NOMO-1 treated with DMSO at 0.1 percent for 48 hours (cell line): ENCODE measurements at regions not wholly inside any gene's neighbourhood (a gene's known extent, or its start where the extent isn't known, plus 50 kb on each side); places are given as distances from the start of the nearest gene placed in this dataset.

ENCODE experiments used
- DNase-seq: peaks from one replicate; lab custom pipeline; 2025; ENCODE audit not compliant: unreplicated experiment; lab: John Stamatoyannopoulos, UW

- DNase-seq = no peak
Measured at GRCh38 chr14:31943861-31944255, 133.2 kb upstream of the ARHGAP5 start.

GRCh38 chr14:31944256-31945073, 132.6 kb upstream of the ARHGAP5 start:
- no peak for DNase-seq

DNA sequence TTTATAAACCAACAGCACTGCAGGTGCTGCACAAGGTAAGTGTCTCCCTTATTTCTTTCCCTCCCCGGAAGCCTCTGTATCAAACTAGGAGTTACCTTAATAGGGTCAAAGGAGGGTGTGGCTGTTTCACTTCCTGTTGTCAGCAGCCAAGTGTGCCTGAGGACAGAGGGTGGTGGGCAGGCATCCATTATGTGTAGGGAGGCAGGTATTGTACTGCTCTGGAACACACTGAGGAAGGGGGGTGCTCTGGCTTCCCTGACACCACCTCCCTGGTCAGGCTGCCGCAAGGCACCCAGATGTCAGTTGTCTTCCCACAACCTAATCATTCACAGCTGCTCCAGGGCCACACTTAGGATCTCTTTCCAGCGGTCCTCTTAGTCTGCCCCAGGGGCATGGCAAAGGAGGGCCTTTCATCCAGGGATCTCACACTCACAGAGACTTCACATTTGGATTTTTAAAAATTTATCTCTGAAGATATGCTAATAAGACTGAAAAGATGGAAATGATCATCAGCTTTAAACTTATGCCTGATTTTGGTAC, 132.0 kb upstream of the ARHGAP5 start:
- peak; percentile 2 for DNase-seq

GRCh38 chr14:31945701-31946100, 131.4 kb upstream of the ARHGAP5 start:
- no peak for DNase-seq

DNA sequence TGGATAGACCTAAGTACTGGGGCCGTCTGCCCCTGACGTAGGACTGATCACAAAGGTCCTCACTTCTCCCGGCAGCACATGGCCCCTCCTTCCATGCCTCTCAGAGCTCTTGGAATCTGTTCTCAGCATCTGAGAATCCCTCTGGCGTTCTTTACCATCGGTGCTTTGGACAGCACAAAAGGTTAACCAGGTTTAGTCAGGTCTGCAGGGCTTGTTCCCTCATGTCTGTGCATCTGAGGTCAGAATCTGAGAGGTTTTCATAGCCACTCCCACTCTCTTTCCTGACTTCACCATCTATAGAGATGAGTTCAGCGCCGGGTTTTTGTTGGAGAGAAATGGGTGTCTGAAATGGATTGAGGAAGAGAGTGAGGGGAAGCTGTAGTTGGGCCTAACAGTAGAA, 130.0 kb upstream of the ARHGAP5 start:
- no peak for DNase-seq

- DNase-seq = no peak
Measured at GRCh38 chr14:31947680-31948595, 129.2 kb upstream of the ARHGAP5 start.

- DNase-seq = no peak
Measured at GRCh38 chr14:31949709-31950108, 127.4 kb upstream of the ARHGAP5 start.

DNA sequence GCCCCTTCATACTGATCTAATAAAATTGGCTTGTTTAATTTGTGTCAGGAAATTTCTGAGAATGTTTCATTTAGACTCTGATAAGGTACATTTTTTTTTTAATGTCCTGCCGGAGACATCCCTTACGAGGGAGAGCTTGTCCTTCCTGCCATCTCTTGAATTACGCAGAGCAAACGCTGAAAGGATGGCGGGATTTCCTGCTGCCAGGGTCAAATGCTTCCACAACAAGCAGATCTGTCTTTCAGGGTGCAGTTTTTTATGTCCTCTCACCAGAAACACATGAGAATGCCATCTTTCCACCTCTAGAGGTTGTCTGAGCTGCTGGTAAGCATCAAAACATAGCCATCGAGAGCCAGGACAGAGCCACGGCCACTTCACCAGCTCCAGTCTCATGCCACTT, 126.8 kb upstream of the ARHGAP5 start:
- DNase-seq = no peak

DNA sequence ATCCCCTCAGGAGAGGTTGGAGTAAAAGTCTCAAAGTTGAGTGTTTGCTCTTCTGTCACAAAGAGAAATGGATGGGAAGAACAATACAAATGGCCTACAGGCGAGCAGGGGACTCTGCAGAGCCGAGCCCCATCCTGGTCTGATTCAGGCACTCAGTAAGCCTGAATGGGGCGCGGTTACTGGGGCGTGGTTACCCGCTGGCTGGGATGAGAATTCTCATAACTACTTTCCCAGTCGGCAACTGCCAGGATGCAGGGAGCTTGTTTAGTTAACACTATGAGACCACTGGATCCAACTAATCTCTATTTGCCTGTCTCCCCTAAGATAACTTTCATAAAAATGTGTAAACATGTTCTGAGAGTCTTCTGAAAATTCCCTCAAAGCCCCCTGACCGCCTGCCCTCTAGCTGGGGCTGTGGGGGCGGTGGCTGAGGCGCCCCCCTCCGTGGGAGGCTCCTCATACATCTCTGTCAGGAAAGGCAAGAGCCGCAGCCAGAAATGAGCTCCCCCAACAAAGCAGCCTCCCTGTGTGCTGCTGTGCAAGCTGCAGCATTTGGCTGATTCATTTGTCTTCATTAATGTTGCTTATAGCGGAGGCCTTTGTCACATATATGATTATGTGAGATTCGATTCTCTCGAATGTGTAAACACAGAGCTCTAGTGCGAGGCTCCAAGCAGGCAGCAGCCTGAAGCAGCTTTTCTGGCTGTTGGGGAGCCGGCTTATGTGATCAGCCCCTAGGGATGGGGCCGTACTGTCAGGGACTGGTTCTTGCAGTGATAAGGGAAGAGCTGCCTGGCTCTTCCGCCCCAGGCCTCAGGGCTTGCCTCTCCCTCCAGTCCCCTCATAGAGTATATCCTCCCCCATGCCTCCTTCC, 126.1 kb upstream of the ARHGAP5 start:
- no peak for DNase-seq

GRCh38 chr14:31951638-31951964, 125.5 kb upstream of the ARHGAP5 start:
- DNase-seq = no peak

DNA sequence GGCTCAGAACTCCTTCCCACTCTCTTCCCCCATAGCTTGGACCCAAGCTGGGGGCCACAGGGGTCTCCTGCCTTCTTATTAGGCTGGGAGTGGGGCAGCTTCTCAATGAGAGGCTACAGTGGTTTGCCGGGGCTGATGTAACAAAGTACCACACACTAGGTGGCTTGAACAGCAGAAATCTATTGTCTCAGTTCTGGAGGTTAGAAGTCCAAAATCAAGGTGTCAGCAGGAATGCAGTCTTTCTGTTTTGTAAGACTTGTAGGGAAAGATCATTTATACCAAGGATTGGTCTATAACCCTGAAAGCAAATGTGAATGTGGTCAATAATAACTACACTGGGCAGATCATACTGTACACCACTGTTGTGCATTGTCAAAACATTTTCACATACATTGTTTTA, 124.5 kb upstream of the ARHGAP5 start:
- no peak for DNase-seq

DNA sequence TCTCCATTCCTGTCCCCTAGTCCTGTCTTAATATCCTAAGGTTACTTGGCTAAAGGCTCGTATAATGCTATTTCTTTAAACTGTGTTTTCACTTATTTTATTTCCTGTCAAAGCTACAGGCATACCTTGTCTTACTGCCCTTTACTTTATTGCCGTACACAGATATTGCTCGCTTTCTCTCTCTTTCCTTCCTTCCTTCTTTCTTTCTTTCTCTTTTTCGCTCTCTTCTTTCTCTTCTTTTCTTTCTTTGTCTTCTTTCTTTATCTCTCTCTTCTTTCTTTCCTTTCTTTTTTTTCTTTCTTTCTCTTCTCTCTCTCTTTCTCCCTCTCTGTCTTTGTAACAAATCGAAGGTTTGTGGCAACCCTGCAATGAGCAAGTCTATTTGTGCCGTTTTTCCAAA, 123.9 kb upstream of the ARHGAP5 start:
- no peak for DNase-seq

DNA sequence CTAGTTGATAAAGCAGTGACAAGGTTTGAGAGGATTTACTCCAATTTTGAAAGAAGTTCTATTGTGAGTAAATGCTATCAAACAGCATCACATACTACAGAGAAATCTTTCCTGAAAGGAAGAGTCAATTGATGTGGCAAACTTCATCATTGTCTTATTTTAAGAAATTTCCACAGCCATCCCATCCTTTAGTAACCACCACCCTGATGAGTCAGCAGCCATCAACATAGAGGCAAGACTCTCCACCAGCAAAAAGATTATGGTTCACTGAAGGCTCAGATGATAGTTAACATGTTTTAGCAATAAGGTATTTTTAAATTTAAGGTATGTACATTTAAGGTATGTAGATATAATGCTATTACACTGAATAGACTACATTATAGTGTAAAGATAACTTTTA, 122.1 kb upstream of the ARHGAP5 start:
- no peak for DNase-seq

DNA sequence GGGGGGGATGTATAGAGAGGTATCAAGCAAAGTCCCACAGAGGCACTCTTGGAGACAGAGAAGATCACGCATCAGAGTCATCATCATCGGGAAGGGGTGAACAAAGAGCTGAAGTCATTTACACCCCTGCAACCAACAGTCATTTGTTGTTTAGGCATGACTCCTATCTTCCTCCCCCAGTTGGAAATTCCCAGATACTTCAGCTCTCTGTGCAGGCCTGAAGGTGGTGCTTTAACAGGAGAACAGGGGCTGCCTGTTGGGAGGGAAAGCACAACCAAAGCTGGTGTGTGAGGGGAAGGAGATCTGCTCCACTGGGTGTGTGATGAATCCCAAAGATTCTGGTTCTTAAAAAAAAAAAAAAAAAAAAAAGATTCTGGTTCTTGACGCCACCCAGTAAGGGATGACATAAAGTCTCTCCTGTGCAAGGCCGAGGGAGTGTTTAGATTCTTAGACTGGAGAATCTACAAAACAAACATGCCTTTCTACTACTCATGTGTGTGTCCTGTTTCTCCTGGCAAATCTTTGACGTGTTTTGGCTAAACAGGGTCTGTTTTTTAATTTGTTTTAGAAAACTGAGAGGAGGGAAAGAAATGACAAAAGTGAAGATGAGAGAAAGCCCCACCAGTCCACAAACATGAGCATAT, 121.0 kb upstream of the ARHGAP5 start:
- DNase-seq = no peak

- no peak for DNase-seq
Measured at GRCh38 chr14:31957565-31957964, 119.5 kb upstream of the ARHGAP5 start.

DNA sequence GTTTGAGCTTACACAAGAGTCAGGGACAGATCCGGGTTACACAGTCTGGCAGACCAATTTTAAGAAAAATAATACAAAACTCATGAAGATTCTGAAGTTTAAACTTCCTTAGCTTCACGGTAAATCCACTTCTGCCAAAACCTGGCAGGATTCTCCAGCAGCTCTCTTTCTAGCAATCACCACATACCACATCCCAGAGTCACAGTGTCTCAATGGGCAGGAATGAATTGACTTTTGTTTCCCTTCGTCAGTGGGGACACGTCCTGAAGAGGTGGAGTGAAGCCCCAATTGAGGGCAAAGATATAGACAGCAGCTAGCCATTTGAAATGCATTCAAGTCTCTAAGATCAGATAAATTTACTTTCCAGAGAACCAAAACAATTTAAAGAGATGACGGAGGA, 117.1 kb upstream of the ARHGAP5 start:
- DNase-seq = no peak

GRCh38 chr14:31961896-31962295, 115.2 kb upstream of the ARHGAP5 start:
- DNase-seq = no peak

- DNase-seq = no peak
Measured at GRCh38 chr14:31962920-31963319, 114.2 kb upstream of the ARHGAP5 start.

DNA sequence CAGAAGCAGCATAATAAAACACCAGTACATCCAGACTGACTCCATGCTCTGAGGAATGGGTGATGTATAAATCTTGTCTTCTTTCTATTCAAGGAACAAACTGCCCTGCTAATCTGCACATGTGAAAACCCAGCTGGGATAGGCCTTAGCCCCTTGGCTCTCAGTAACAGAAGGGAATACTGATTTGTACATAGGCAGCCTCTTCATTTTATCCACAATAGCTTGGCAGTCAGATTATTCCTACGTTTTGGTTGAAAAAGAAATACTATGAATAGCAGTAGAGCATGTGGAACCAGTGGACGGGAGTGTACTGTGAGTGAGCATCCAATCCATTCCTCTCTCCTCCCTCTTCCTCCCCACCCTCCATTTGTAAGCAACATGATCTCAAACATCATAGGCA, 113.5 kb upstream of the ARHGAP5 start:
- no peak for DNase-seq

DNA sequence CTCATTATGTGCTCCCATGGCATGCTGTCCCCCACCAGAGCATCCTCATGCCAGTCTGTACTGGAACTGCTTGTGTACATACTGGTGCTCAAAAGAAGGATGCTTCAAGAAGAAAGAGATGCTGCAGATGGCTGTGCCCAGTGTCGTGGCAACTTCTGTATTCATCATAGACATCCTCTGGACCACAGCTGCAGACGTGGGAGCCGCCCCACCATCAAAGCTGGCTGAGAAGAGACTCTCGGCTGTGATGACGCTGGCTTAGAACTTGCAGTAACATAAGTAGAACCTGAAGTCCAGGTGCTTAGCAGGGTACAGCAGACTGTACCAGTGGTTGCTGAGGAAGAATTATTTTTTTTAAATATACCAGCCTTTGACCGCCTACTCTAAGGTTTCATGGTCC, 112.6 kb upstream of the ARHGAP5 start:
- DNase-seq = no peak
